Esophagus squamous epithelium (tissue), 5 donors: ENCODE measurements at regions not wholly inside any gene's neighbourhood (a gene's known extent, or its start where the extent isn't known, plus 50 kb on each side); places are given as distances from the start of the nearest gene placed in this dataset.
A peak's percentile ranks its signal among the peaks of the same experiment; 100 is the strongest.

Source experiments
- DNase-seq: peaks from one replicate; lab custom pipeline; 2025; lab: John Stamatoyannopoulos, UW
- H3K27ac ChIP-seq, 4 donors: fragments of 200-600 bp; sonication (generic); one replicate each; pipeline ENCODE4 v1.5.1; 2016 to 2019; ENCODE audit warnings: mild to moderate bottlenecking in 1 of 4
- H3K27me3 ChIP-seq, 4 donors: fragments of 200-600 bp; sonication (generic); 1 replicate in 3 of 4; 2 replicates in 1 of 4; pipeline versions ENCODE4 v1.5.1 to v1.6.0; 2017 to 2021; ENCODE audit warnings: antibody characterized with exemption in 1 of 4
- H3K36me3 ChIP-seq, 3 donors: fragments of 200-600 bp; sonication (generic); one replicate each; pipeline ENCODE4 v1.5.1; 2016 to 2019
- H3K4me1 ChIP-seq, 3 donors: fragments of 200-600 bp; sonication (generic); one replicate each; pipeline ENCODE4 v1.5.1; 2017 to 2019
- H3K4me3 ChIP-seq, 4 donors: fragments of 200-600 bp; sonication (generic); 1 replicate in 3 of 4; 2 replicates in 1 of 4; pipeline ENCODE4 v1.5.1; 2016 to 2019; ENCODE audit warnings: mild to moderate bottlenecking in 2 of 4, moderate library complexity in 1 of 4
- H3K9me3 ChIP-seq, 3 donors: fragments of 200-600 bp; sonication (generic); one replicate each; pipeline ENCODE4 v1.5.1; 2016 to 2019
- CTCF ChIP-seq, 6 experiments: fragments of 450-650 bp in 4 of 6; fragments of 200-600 bp in 2 of 6; sonication (generic) in 2 of 6; IDR thresholded peaks; one replicate each; pipeline ENCODE4 v1.5.1; 2016 to 2019; ENCODE audit warnings: antibody characterized with exemption in 6 of 6, mild to moderate bottlenecking in 4 of 6, moderate library complexity in 4 of 6
- POLR2A ChIP-seq, 4 donors: fragments of 450-650 bp; IDR thresholded peaks; one replicate each; pipeline ENCODE4 v1.6.1; 2017; ENCODE audit warnings: antibody characterized with exemption in 4 of 4, mild to moderate bottlenecking in 4 of 4, moderate library complexity in 3 of 4
- WGBS, 2 donors: methylation state at CpG; one replicate each; pipeline ENCODE4 v1.1.5; 2018; 5-methylcytosine and 5-hydroxymethylcytosine counted together
- intact Hi-C: fragments of 100-400 bp; cut with DNase I; formaldehyde crosslinking; loops from one replicate; pipeline ENCODE4 v1.15.0; 2022
- donor health status: DM: yes; HTN: yes; CAD: no.

- no peaks in the 10 kb centered on the region for H3K36me3 ChIP-seq
- H3K27ac ChIP-seq = no peak overlapping the region
- DNase-seq = no peak
- peaks cover 0 to 13% (median 0%) of the 10 kb centered on the region in 3 donors for H3K4me1 ChIP-seq
- no peak overlapping the region for H3K4me3 ChIP-seq
- H3K9me3 ChIP-seq = no peaks in the 10 kb centered on the region
- intact Hi-C loops = no loop called here
- H3K27me3 ChIP-seq = no peaks in the 10 kb centered on the region
- TF ChIP-seq CTCF (IDR thresholded peaks at IDR 0.05) = peak in 1 of 6 experiments; percentile 18
- no peak for TF ChIP-seq POLR2A (IDR thresholded peaks at IDR 0.05)
- WGBS, 2 donors = 45 to 64% methylated on average over 5 of the region's 5 CpGs
Observed at GRCh38 chr3:124576565-124577493, 153.4 kb upstream of the UMPS start.

DNA sequence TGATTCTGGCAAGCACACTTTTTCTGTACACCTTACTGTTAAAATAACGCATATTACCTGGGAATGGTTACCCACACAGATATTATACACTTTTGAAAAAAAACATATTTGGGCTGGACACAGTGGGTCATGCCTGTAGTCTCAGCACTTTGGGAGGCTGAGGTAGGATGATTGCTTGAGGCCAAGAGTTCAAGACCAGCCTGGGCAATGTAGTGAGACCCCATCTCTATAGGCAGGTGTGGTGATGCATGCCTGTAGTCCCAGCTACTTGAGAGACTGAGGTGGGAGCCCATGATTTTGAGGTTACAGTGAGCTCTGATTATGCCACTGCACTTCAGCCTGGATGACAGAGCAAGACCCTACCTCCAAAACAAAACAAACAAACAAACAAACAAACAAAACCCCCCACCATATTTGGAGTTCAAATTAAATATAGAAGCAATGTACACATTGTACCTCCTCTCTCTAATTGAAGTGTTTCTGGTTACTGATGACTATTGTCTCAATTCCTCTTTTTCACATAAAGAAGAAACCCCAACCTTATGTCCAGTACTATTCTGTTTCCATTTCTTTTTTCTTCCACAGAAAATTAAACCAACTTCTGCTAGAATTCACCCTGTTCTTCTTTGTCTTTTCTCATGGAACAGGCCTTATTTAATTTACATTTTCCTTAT lies 152.6 kb upstream of the UMPS start:
- peaks cover 0 to 13% (median 0%) of the 10 kb centered on the region in 3 donors for H3K4me1 ChIP-seq
- intact Hi-C loops = no loop called here
- no peak overlapping the region for H3K27ac ChIP-seq
- no peak overlapping the region for H3K4me3 ChIP-seq
- H3K36me3 ChIP-seq = no peaks in the 10 kb centered on the region
- H3K9me3 ChIP-seq = no peaks in the 10 kb centered on the region
- H3K27me3 ChIP-seq = no peaks in the 10 kb centered on the region
- DNase-seq = no peak
- TF ChIP-seq CTCF (IDR thresholded peaks at IDR 0.05) (no peak), POLR2A (IDR thresholded peaks at IDR 0.05) (no peak)
- WGBS, 2 donors = 93 to 100% methylated on average over 1 of the region's 1 CpG

DNA sequence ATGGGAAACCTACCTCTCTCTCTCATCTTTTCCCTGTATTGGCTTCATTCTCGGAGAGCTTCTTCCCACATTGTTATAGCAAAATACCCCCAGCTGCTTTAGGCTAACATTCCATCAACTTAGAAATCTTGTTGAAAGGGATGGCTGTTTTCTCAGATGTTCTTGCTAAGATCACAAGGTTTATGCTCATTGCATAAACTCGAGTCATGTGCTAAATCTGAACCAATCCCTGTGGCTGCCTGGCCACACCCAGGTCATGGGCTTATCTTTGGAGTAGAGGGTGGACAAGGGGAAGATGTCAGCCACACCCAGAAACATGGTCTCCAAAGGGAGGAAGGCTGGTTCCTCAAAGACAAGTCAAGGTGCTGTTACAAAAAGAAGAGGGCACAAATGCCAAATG lies 150.6 kb upstream of the UMPS start:
- DNase-seq = no peak
- TF ChIP-seq CTCF (IDR thresholded peaks at IDR 0.05) (no peak), POLR2A (IDR thresholded peaks at IDR 0.05) (no peak)
- Histone ChIP-seq H3K27ac (no peak overlapping the region), H3K27me3 (peaks cover 0 to 6% (median 0%) of the 10 kb centered on the region in 4 donors), H3K4me3 (no peak overlapping the region), H3K36me3 (no peaks in the 10 kb centered on the region), H3K4me1 (peaks cover 5 to 12% (median 5%) of the 10 kb centered on the region in 3 donors), H3K9me3 (no peaks in the 10 kb centered on the region)
- intact Hi-C loops = no loop called here
- 84 to 87% methylated on average over 1 to 2 of the region's 2 CpGs for WGBS, 2 donors

GRCh38 chr3:124582196-124582595 lies 148.1 kb upstream of the UMPS start:
- Histone ChIP-seq H3K27ac (no peak overlapping the region), H3K4me3 (no peak overlapping the region), H3K27me3 (peaks cover 0 to 31% (median 0%) of the 10 kb centered on the region in 4 donors), H3K4me1 (peaks cover 5 to 34% (median 9%) of the 10 kb centered on the region in 3 donors), H3K9me3 (no peaks in the 10 kb centered on the region), H3K36me3 (no peaks in the 10 kb centered on the region)
- no peak for DNase-seq
- intact Hi-C loops = no loop called here
- WGBS, 2 donors = 69 to 78% methylated on average over 4 of the region's 4 CpGs
- TF ChIP-seq POLR2A (IDR thresholded peaks at IDR 0.05) = no peak
- TF ChIP-seq CTCF (IDR thresholded peaks at IDR 0.05) = no peak
